Neural crest cell (in vitro differentiated cells): ENCODE measurements at regions not wholly inside any gene's neighbourhood (a gene's known extent, or its start where the extent isn't known, plus 50 kb on each side); places are given as distances from the start of the nearest gene placed in this dataset.

Experiments used
- DNase-seq: peaks from one replicate; pipeline ENCODE4 v3.0.0; 2021; ENCODE audit warnings: low read depth, mixed read lengths, low spot score
- H3K27ac Mint-ChIP-seq: one replicate; pipeline ENCODE4 v1.8.0; 2021; ENCODE audit warnings: mild to moderate bottlenecking, mixed read lengths; ENCODE audit not compliant: unreplicated experiment
- H3K27me3 Mint-ChIP-seq: 2 replicates; pipeline ENCODE4 v1.8.0; 2021; ENCODE audit warnings: low read depth, mild to moderate bottlenecking, mixed read lengths
- H3K36me3 Mint-ChIP-seq: 2 replicates; pipeline ENCODE4 v1.8.0; 2021; ENCODE audit warnings: low read depth, mild to moderate bottlenecking, mixed read lengths
- H3K4me1 Mint-ChIP-seq: 2 replicates; pipeline ENCODE4 v1.8.0; 2021; ENCODE audit warnings: mixed read lengths
- H3K4me3 Mint-ChIP-seq: one replicate; pipeline ENCODE4 v1.8.0; 2021; ENCODE audit warnings: mild to moderate bottlenecking, mixed read lengths
- H3K9me3 Mint-ChIP-seq: 2 replicates; pipeline ENCODE4 v1.8.0; 2021; ENCODE audit warnings: mixed read lengths
- CTCF ChIP-seq: fragments of 200-600 bp; sonication (generic); conservative IDR thresholded peaks from 2 replicates; pipeline ENCODE4 v1.5.0; 2021; ENCODE audit warnings: antibody characterized with exemption, mild to moderate bottlenecking

GRCh38 chr2:156937430-156937829 is 320.1 kb upstream of the GALNT5 start:
- no peaks in the 10 kb centered on the region for H3K36me3 Mint-ChIP-seq
- H3K4me3 Mint-ChIP-seq = no peak overlapping the region
- peaks cover 3% of the 10 kb centered on the region for H3K9me3 Mint-ChIP-seq
- no peak for DNase-seq
- TF ChIP-seq CTCF = no peak
- no peak overlapping the region for H3K27ac Mint-ChIP-seq
- H3K27me3 Mint-ChIP-seq = no peaks in the 10 kb centered on the region
- peaks cover 7% of the 10 kb centered on the region for H3K4me1 Mint-ChIP-seq

- Mint-ChIP-seq H3K4me1 (no peaks in the 10 kb centered on the region), H3K9me3 (peaks cover 3% of the 10 kb centered on the region), H3K4me3 (no peak overlapping the region), H3K27ac (no peak overlapping the region), H3K36me3 (no peaks in the 10 kb centered on the region), H3K27me3 (no peaks in the 10 kb centered on the region)
- no peak for TF ChIP-seq CTCF
- no peak for DNase-seq
Observed at GRCh38 chr2:156944871-156945270, 312.6 kb upstream of the GALNT5 start.

- TF ChIP-seq CTCF = no peak
- DNase-seq = no peak
- Mint-ChIP-seq H3K4me3 (no peak overlapping the region), H3K27me3 (no peaks in the 10 kb centered on the region), H3K9me3 (peaks cover 18% of the 10 kb centered on the region), H3K36me3 (peaks cover 3% of the 10 kb centered on the region), H3K4me1 (no peaks in the 10 kb centered on the region), H3K27ac (no peak overlapping the region)
Observed at GRCh38 chr2:156947261-156947660, 310.2 kb upstream of the GALNT5 start.

GRCh38 chr2:156955701-156956100 is 301.8 kb upstream of the GALNT5 start:
- H3K36me3 Mint-ChIP-seq = peaks cover 3% of the 10 kb centered on the region
- no peak overlapping the region for H3K27ac Mint-ChIP-seq
- H3K4me1 Mint-ChIP-seq = no peaks in the 10 kb centered on the region

GRCh38 chr2:156956161-156956560 is 301.3 kb upstream of the GALNT5 start:
- TF ChIP-seq CTCF = no peak
- Mint-ChIP-seq H3K4me3 (no peak overlapping the region), H3K36me3 (peaks cover 2% of the 10 kb centered on the region), H3K4me1 (no peaks in the 10 kb centered on the region), H3K27ac (no peak overlapping the region), H3K9me3 (peaks cover 14% of the 10 kb centered on the region), H3K27me3 (no peaks in the 10 kb centered on the region)
- DNase-seq = no peak

More at GRCh38 chr2:156955701-156956100, 301.8 kb upstream of the GALNT5 start:
- Mint-ChIP-seq H3K27me3 (no peaks in the 10 kb centered on the region), H3K9me3 (peaks cover 16% of the 10 kb centered on the region), H3K4me3 (no peak overlapping the region)
- TF ChIP-seq CTCF = no peak
- no peak for DNase-seq

GRCh38 chr2:156958374-156958773 is 299.1 kb upstream of the GALNT5 start:
- H3K27me3 Mint-ChIP-seq = no peaks in the 10 kb centered on the region
- H3K36me3 Mint-ChIP-seq = peaks cover 2% of the 10 kb centered on the region
- no peak overlapping the region for H3K4me3 Mint-ChIP-seq
- DNase-seq = no peak
- H3K9me3 Mint-ChIP-seq = peaks cover 4% of the 10 kb centered on the region
- no peak for TF ChIP-seq CTCF
- H3K27ac Mint-ChIP-seq = no peak overlapping the region
- H3K4me1 Mint-ChIP-seq = no peaks in the 10 kb centered on the region
